HUDEP-2 (cell line): ENCODE measurements at regions not wholly inside any gene's neighbourhood (a gene's known extent, or its start where the extent isn't known, plus 50 kb on each side); places are given as distances from the start of the nearest gene placed in this dataset.
A peak's percentile ranks its signal among the peaks of the same experiment; 100 is the strongest.

ENCODE experiments used
- DNase-seq, 76 experiments: peaks; one replicate each; lab custom pipeline; 2025; ENCODE audit not compliant: unreplicated experiment in 76 of 76; lab: John Stamatoyannopoulos, UW

DNA sequence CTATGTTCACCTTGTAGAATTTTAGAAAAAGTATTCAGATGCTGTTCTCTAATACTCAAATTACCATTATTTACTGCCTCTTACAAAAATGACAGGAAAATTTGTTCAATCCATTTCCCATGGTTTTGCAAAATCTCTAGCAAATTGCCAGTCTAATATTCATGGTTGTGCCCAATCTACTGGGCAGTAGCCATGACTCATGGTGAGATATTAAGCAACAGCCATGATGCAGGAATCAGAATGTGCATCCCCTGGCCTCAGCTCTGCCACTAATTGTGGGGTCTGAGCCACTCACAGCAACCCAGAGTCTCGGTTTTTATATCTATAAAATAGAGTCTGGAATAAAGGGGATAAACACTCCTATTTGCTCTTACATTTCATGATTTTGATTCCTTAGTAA, 353.6 kb downstream of the DEPDC1B start:
- no peak for DNase-seq

DNA sequence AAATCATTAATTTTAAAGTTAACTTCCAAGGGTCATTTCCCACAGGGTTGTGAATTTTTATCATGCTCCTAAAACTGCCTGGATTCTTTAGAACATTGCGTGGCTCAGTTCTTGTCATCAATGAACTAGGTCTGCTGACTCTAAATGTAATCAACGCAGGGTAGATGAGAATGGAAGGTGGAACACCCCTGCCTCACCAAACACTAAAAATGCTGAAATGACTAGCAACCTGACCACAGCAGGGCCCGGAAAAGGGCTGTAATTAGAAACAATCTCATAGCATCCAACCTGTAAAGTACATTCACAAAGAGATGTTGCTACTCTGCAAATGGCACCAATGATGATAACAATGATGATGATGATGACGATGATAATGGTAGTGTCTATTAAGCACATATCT, 356.9 kb downstream of the DEPDC1B start:
- no peak for DNase-seq

DNA sequence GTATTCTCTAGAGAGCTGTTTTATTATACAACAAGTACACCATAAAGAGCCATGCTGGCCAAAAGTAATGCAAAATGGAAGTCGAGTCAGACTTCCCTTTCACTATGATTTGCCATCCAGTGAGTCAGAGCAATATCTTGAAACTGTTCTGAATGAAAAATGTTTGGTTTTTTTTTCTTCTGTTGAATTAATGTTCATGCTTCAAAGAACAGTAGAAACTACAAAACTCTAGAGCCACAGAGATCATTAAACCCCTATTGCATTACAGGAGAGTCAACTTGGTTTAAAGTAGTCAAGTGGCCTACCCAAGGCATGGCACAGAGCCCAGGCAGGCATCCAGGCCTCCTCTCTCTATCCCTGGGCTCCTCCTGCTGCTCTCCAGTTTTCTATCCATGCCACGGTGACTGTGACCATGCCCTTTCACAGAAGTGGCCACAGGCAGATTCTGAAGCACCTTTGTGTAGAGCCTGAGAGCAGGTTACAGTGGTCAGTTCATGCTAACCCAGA, 358.9 kb downstream of the DEPDC1B start:
- DNase-seq, result no peak

DNA sequence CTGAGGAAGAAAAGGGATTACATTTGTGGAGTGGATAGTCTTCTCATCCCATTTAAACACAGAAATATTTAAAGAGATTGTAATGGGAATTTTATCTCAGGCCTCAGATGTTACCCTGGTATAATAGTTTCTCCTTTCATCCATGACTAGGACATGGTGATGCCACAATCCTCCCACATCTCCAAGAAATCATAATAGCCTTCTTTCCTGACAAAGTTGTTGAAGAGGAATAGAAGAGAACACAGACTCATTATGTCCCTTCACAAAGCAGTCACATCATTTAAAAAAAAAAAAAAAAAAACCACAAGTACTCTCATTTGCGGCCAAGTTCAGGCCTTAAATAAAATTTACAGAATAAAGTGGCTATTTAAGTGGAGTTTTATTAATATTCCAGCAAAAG, 359.6 kb downstream of the DEPDC1B start:
- no peak for DNase-seq

DNA sequence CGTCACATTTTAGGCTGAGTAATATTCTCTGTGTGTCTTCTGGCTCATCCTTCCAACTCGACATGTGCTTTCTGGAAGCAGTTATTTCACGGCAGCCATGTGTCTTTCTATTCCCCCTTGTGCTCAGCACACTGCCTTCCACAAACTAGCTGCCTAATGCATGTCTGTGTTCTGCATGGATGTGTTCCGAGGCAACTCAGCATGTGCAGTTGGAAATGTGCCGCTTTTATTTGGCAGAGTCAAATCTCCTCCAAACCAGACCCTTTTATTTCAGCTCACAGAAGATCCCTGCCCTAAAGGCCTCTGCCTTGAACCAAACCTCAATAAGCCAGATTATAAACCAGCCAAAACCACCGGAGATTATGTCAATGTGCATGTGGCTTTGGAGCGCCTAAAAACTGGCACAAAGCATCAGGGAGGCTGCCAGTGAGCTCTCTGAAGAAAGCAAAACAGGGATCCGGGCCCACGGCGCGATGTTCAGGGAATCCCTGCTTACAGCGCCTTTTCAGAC, 360.2 kb downstream of the DEPDC1B start:
- DNase-seq, result no peak

DNA sequence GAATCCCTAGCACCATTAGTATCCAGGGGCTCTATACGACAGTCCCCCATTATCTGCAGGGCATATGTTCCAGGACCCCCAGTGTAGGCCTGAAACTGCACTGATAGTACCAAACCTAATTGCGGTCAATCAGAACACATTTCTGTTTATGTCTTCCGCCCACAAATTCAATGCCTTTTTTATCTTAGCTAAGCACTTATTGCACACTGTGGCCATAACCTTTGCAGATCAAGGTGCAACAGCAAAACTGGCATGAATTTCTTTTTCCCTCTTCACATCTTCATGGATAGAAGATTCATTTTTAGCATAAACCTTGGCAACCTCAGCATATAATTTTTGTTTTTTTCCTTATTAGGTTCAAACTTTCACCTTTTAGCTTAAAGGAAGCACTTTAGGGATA, 361.1 kb downstream of the DEPDC1B start:
- no peak for DNase-seq

DNA sequence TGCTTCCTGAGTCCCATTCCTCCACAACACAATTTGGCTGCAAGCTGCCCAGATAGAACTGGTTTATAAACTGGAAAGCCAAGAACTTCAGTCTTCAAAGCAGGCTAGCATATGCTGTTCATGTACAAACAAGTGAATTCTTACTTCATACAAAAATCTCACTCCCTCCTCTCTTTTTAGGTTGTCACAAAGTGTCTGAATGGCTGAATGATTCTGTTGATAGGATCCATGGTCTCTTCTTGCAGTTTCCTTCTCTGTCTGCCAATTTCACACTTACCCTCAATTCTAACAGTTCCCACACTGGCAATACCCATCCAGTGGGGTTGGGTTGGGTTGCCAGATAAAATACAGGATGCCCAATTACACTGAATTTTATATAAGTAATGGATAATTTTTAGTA, 363.5 kb downstream of the DEPDC1B start:
- DNase-seq, result no peak

DNA sequence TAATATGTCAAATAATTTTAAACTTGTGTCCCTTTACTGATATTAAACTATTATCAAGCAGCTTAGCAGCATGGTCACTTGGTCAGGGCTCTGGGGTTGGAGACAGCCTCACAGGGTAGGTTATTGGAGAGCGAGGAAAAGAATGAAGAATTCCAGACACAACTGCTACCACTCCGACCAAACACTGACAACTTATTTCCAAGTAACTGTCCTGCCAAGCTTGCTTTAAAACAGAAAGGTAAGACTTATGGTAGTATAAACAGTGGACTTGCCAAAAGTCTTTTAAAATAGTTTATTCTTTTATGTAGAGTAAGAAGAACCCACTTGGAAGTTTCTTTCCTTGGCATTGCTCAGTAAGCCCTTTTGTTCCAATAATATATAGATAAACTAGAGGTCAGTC, 364.1 kb downstream of the DEPDC1B start:
- DNase-seq, result no peak

DNA sequence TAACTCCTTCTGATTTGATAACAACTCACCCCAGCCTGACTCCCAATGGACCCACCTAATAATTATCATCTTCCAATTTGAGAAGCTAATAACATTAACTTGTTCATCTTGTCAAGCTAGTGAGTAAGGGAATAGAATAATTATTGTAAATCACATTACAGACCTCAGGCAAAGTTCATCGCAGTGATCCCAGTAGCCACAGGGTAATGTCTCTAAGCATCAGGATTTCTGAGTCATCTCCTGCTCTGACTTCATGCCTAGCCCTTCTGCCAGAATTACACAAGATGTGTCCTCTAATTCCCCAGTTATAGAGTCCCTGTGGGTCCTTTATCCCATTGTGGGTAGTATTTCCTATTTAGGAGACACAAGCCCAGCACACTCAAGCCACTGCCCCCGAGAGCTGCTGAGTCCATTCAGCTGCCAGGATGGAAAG, 365.7 kb downstream of the DEPDC1B start:
- DNase-seq, result no peak

DNA sequence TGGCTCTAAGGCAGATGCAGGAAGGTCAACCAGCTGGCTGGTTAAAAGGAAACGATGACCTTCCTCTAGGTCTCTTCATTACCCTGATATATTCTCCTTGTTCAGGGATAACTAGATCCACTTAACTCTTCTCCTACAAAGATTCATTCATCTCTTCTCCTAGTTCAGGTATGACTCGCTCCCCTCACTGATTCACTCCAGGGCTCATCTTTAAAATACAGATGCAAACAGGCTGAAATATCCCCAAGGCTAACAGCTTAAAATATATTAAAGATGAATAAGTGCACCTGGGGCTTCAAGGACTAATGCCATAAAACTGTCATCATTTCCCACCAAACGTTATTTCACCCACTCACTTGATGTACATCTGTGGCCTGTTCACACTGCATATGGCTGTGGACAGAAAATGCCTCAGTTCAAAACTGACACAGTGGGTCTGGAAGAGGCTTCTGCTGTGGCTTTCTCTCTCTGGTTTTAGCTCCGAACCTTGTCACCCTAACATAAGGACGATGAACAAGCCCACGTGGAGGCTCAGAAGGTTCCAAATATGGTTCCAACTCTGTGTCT, 366.9 kb downstream of the DEPDC1B start:
- no peak for DNase-seq

DNA sequence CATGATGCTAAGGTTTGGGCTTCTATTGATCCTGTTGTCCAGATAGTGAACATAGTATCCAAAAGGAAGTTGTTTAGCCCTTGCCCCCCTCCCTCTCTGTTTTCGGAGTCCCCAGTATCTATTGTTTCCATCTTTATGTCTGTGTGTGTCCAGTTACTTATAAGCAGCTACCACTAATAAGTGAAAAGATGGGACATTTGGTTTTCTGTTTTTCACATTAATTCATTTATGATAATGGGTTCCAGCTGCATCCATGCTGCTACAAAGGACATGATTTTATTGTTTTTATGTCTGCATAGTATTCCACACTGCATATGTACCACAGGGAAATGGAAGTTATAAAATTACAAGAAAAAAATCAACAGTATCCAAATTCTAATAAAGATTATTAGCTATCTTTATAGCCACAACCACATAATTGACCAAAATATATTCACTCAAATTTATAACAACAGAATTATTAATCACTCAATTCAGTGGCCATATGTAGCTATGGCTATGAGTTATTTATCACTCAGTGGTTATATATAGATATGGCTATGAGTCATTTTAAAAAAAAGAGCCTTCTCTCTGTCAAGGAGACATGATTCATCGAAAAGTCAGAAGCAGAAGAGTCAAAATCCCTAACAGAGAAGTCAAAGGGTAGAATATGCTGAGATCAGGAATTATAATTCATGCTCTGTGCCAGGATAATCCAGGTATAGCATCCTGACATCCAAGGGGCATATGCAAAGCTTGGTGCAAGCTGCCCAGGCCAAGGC, 367.5 kb downstream of the DEPDC1B start:
- DNase-seq, result no peak

DNA sequence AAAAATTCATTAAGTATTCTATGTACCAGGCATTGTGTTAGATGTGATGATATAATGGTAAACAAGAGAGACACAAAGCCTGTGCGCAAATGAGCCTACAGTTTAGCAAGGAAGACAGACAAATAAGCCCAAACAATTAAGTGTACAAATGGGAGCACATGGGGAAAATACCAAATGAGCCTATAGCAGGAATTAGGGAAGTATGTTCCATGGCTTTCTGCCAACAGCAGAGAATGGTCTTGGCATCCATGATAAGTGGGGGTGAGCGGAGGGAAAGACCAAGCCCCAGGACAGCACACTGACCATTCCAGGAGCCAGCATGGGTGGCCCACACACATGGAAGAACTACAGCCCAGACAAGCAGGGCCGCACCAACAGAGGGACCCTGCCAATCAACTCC, 369.7 kb downstream of the DEPDC1B start:
- no peak for DNase-seq

DNA sequence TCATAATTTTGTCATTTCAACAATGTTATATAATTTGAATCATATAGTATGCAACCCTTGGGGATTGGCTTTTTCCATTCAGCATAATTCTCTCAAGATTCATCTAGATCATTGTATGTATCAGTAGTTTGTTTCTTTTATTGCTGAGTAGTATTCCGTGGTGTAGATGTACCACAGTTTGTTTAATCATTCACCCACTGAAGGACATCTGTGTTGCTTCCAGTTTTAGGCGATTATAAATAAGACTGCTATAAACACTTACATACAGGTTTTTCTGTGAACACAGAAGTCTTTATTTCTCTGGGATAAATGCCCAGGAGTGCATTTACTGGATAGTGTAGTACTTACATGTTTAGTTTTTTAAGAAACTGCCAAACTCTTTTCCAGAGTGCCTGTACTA, 374.1 kb downstream of the DEPDC1B start:
- no peak for DNase-seq

DNA sequence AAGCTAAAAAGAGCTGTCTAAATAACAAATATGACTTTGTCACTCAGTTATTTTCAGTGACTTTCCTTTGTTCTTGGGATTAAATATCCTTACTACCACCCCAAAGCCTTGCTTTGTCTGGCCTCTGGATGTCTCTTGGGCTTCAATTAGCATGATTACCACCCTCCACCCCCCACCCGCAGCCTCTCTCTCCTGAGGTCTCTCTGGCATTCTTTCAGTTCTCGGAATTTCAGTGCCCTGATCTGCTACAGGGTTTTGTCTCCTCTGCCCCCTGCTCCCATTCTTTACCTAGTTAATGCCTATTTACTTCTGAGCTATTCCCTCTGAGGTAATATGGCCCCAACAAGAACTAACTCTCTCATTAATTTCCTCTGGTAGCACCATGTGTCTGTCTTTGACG, 376.4 kb downstream of the DEPDC1B start:
- no peak for DNase-seq

DNA sequence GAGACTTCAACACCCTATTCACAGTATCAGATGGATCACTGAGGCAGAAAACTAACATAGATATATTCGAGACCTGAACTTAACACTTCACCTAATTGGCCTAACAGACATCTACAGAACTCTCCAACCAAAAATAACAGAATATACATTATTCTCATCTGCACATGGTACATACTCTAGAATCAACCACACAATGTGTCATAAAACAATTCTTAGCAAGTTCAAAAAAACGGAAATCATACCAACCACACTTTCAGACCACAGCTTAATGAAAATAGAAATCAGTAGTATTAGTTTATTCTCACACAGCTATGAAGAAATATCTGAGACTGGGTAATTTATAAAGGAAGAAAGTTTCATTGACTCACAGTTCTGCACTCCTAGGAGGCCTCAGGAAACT, 387.9 kb downstream of the DEPDC1B start:
- DNase-seq, result no peak

DNA sequence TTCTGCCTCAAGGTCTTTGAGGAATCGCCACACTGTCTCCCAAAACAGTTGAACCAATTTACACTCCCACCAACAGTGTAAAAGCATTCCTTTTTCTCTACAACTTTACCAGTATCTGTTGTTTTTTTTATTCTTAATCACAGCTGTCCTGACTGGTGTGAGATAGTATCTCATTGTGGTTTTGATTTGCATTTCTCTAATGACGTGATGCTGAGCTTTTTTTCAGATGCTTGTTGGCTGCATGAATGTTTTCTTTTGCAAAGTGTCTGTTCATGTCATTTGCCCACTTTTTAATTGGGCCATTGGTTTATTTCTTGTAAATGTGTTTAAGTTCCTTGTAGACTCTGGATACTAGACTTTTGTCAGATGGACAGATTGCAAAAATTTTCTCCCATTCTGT, 400.0 kb downstream of the DEPDC1B start:
- DNase-seq, result no peak

DNA sequence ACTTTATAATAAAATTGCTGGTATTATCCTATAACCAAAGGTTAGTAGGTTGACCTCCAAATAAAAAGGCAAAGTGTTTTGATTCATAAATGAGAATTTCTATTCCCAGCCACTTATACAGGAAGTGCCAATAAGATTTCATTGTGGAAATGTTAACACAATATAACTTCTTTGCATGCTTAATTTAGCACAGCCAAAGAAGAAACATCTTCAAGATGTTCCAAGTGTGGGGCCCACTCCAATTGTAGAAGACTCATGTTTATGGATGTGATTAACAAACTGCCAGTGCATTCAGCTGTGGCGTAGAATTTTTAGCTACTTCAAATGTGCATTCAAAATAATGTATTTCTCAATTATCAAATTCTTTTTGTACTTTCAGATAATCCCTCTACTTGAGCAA, 402.3 kb downstream of the DEPDC1B start:
- DNase-seq, result no peak

DNA sequence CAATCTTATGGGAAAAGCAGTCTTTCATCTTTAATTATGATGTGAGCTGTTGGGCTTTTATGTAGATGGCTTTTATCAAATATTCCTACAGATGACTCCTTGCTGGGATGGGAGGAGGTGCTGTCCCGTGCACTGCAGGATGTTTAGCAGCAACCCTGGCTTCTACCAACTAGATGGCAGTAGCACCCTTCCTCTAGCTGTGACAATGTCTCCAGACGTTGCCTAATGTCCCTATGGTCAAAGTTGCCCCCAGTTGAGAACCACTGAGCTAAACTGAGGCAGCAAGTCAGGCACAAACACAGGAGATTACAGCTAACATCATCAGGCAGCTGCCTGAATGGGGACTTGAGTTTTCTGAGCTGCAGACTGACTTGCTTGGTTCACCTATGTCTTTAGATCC, 401.9 kb upstream of the PDE4D start:
- peak in 17 of 76 experiments; percentile 1 to 54 (median 8) for DNase-seq

DNA sequence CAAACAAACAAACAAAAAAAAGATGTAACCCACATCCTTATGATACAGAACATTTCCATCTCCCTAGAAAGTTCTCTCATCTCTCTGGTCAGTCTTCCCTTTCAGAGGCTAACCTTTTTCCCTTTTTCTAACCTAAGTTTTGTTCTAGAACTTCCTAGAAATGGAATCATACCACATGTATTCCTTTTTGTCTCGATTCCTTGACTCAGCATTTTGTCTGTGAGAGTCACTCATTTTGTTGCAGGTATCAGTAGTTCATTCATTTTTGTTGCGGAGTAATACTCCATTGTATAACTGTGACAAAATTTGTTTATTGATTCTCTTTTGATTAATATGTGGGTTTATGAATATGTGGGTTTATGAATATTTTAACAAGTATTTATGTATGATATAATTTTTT, 400.0 kb upstream of the PDE4D start:
- no peak for DNase-seq

DNA sequence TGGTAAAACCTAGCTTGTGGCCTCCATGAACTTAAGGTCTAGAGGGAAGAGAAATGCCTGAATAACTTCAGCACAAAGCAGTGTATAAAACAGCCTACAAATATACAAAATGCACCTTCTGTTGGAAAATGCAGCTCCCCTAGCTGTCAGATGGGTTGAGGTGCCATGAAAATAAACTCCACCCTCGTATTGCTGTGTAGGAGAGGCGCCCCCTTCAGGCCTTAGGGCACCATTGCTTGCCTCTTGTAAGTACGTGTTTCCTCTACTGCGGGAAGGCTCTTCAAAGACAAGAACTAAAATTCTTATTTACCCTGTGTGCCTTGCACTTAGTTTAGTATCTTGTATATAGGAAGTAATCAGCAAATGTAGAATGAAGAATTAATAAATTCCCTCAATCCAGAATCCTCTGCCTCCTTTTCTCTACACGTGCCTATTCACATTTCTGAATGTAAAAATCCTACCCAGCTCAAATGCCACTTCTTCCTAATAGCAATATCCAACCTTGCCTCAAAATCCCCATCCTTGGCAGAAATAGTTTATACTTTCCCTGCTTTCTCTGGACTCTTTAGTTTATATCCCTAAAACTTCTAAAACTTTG, 393.7 kb upstream of the PDE4D start:
- peak in 60 of 76 experiments; percentile 3 to 77 (median 32) for DNase-seq

DNA sequence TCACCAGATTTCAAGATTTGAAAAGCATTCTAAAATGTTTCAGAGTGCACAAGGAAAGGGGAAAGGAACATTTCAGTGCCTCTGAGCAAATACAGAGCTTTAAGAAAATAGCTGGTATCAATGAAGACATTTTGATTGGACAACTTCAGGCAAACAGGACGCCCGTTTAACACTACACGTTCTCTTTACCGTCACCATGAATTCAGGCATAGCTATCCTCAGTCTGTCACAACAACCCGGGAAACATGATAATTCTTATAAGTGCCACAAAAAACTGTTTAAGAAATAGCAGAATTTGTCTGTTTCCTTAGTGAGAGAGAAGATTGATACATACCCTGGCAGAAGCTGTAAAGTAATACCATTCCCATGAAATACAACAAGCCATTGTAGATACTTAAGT, 392.4 kb upstream of the PDE4D start:
- DNase-seq, result no peak

DNA sequence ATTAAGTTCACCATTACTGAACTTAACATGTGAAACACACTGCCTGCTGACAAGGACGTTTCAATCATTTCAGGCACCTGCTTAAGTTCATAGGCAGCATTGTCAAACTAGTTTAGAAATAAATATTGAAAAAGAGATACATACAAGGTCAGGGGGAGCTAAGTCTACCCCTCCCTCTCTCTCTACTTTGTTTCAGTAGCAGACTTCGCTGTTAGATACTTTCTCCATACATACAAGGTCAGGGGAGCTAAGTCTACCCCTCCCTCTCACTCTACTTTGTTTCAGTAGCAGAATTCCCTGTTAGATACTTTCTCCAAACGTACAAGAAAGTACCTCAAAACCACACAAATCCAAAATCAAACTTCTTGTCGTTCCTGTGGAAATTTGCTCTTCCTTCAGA, 387.4 kb upstream of the PDE4D start:
- no peak for DNase-seq
